Aorta (tissue), 5 donors: ENCODE measurements at regions not wholly inside any gene's neighbourhood (a gene's known extent, or its start where the extent isn't known, plus 50 kb on each side); places are given as distances from the start of the nearest gene placed in this dataset.
"Not testable (repeated sequence)": the region's sequence is repeated elsewhere in the genome, so short reads cannot be mapped to it uniquely, and the experiment has no call there.

Experiments used
- ATAC-seq: fragments of 200-7000 bp; cut with Tn5 transposase; one replicate; pipeline ENCODE4 v1.9.1; 2022; ENCODE audit warnings: moderate library complexity; ENCODE audit not compliant: low FRiP score
- DNase-seq, 2 donors: peaks; one replicate each; pipeline ENCODE4 v3.0.0-alpha.2; 2020
- H3K27ac ChIP-seq, 2 donors: one replicate each; pipeline ENCODE4 v1.5.1; 2013; ENCODE audit warnings: low read length in 2 of 2, mild to moderate bottlenecking in 2 of 2, moderate library complexity in 2 of 2, control low read depth in 1 of 2, inconsistent platforms in 1 of 2, low read depth in 1 of 2
- H3K27me3 ChIP-seq, 2 donors: one replicate each; pipeline ENCODE4 v1.6.1; 2013; ENCODE audit warnings: control low read depth in 1 of 2, low read length in 1 of 2, mild to moderate bottlenecking in 1 of 2, moderate library complexity in 1 of 2; ENCODE audit not compliant: insufficient read depth in 2 of 2, control insufficient read depth in 1 of 2
- H3K36me3 ChIP-seq, 2 donors: one replicate each; pipeline ENCODE4 v1.6.1; 2013; ENCODE audit warnings: control low read depth in 1 of 2, low read length in 1 of 2, mild to moderate bottlenecking in 1 of 2; ENCODE audit not compliant: insufficient read depth in 2 of 2, control insufficient read depth in 1 of 2
- H3K4me1 ChIP-seq, 2 donors: one replicate each; pipeline ENCODE4 v1.6.1; 2013; ENCODE audit warnings: low read length in 2 of 2, control low read depth in 1 of 2, mild to moderate bottlenecking in 1 of 2, moderate library complexity in 1 of 2; ENCODE audit not compliant: insufficient read depth in 2 of 2, control insufficient read depth in 1 of 2
- H3K4me3 ChIP-seq, 2 donors: one replicate each; pipeline ENCODE4 v1.5.1; 2013; ENCODE audit warnings: low read length in 2 of 2, control low read depth in 1 of 2, mild to moderate bottlenecking in 1 of 2
- H3K9me3 ChIP-seq: one replicate; pipeline ENCODE4 v1.6.1; 2013; ENCODE audit warnings: mild to moderate bottlenecking, low read length; ENCODE audit not compliant: control insufficient read depth
- WGBS, 2 donors: extraction: QIAGEN DNeasy Blood & Tissue Kit; methylation state at CpG; one replicate each; pipeline ENCODE4 v1.1.7; 2013; 5-methylcytosine and 5-hydroxymethylcytosine counted together
- intact Hi-C, 2 donors: fragments of 100-400 bp; cut with DNase I; formaldehyde crosslinking; loops; one replicate each; pipeline versions ENCODE4 v1.14.2 to v1.15.0; 2022
- donor health status: healthy with polysubstance abuse.
- donor health status: Bipolar disorder and iron deficiency.
- donor health status: DM: no; HTN: no; CAD: no.
- donor health status: DM: no; HTN: no; CAD: no.
- donor health status: DM: yes; HTN: yes; CAD: no.

DNA sequence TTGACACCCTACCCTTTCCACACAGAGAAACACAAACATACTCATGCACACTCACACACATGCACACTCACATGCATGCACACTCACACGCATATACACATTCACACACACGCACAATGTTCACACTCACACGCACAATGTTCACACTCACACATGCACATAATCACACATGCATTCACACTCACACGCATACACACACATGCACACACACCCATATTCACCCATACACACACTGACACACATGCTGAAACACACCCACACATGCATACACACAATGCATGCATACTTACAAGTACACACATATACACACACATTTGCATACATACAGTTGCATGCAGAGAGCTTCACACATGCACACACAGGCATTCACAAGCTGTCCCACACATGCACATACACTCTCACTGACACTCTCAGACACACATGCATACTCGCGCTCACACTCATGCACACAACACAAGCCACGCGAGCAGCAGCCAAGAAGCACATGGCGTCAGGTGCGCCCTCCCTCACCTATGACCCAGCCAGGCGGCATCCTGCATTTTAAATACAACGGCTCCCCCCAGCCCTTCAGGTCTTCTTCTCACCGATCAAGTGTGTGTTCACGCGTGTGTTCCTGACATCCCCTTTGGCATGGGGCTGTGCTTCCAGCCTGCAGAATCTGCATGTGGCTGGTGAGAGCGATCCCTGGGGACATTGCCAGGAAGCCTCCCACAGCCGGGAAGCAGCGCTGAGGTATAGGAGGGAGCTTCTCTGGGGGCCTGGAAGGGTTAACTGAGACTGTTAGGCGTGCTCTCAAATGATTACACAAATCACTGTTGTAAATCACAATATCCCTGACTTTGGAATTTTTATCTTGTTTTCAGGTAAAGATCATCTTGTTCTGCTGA lies 195.1 kb downstream of the RTP5 start:
- Histone ChIP-seq H3K9me3 (peaks cover 7% of the 10 kb centered on the region), H3K4me3 (no peak overlapping the region), H3K4me1 (no peaks in the 10 kb centered on the region), H3K27ac (no peak overlapping the region), H3K27me3 (peaks cover 0 to 7% of the 10 kb centered on the region in 2 donors), H3K36me3 (no peaks in the 10 kb centered on the region)
- WGBS, 2 donors: 81 to 83% methylated on average over 19 of the region's 19 CpGs
- ATAC-seq (no peak), DNase-seq (no peak)
- intact Hi-C loops: no loop called here

DNA sequence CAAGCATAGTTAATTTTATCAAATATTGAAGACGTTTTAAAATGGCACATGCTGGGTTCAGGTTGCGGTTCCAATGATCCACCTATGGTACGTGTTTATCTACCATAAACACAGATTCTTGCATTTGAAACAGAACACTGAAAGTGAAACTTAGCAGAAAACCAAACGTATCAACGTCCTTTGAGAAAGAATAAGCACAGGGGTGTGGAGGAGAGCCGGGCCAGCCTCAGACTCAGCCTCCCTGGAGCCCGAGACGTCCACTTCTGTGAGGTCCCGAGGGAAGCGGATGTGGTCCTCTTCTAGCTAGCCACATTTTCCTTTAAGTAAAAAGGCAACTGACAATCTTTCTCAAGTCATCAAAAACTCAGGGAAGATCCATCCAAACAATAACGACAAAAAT lies 195.9 kb downstream of the RTP5 start:
- ATAC-seq (no peak), DNase-seq (no peak)
- Histone ChIP-seq H3K36me3 (no peaks in the 10 kb centered on the region), H3K4me3 (no peak overlapping the region), H3K27me3 (peaks cover 0 to 7% of the 10 kb centered on the region in 2 donors), H3K4me1 (no peaks in the 10 kb centered on the region), H3K27ac (no peak overlapping the region), H3K9me3 (peaks cover 5% of the 10 kb centered on the region)
- 72 to 73% methylated on average over 11 of the region's 11 CpGs for WGBS, 2 donors
- intact Hi-C loops: no loop called here

DNA sequence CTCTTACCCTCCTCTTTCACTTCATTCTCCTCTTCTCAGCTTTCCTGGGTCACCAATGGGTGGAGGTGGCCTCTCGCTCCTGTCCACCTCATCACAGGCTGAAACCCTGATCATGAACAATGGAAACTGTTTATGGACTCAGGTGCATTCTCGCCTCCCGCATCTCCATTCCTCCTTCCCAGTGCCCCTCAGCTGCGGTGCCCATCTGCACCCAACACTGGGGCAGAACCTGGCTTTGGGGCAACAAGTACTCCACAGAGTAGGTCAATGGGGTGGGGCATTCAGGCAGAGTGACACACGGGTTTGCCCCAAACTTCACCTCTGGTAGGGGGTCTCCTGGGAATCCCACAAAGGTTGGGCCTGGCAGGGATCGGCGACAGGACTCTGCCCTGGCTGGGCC lies 199.5 kb downstream of the RTP5 start:
- Histone ChIP-seq H3K27ac (no peak overlapping the region), H3K4me1 (no peaks in the 10 kb centered on the region), H3K36me3 (no peaks in the 10 kb centered on the region), H3K9me3 (peaks cover 3% of the 10 kb centered on the region), H3K4me3 (no peak overlapping the region), H3K27me3 (peaks cover 0 to 5% of the 10 kb centered on the region in 2 donors)
- DNase-seq (no peak), ATAC-seq (no peak)
- 81 to 89% methylated on average over 7 of the region's 7 CpGs for WGBS, 2 donors
- intact Hi-C loops: no loop called here

DNA sequence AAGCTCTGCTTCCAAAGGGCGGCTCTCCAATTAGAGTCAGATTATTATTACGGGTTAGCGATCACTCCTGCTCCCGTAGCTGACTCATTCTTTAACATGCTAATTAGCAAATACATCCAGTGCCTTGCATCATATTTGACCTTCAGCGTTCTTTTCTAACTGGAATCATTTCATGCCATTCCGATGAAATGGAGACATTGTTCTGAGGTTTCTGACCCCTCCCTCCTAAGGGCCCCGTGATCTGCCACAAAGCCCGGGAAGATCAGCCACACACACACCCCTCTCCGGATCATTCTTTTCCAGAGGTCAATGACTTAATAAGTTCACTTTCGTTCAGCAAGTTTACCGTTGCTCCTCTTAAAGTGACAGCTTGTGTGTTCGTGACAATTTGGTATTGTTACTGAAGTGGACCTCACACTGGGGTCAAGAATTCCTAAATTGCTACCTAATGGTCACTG lies 200.4 kb downstream of the RTP5 start:
- intact Hi-C loops, H3K9me3 ChIP-seq, H3K4me1 ChIP-seq, DNase-seq, H3K27ac ChIP-seq, ATAC-seq, H3K27me3 ChIP-seq, H3K4me3 ChIP-seq, H3K36me3 ChIP-seq: not testable (repeated sequence)
- WGBS, 2 donors: 67 to 69% methylated on average over 10 to 12 of the region's 12 CpGs

DNA sequence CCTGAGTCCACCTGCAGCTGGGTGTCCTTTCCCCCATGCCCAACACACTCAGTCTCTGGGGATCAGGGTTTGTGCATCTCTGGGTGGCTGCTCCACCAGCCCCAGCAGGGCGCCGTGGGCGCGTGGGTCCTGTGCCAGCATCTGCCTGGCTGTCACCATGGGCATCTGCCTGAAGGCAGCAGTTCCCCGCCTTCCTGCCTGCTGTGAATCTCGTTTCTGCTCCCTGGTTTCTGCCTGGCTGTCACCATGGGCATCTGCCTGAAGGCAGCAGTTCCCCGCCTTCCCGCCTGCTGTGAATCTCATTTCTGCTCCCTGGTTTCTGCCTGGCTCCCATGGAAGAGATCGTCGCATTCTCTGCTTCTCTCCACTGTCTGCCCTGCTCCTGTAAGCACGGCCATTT lies 201.2 kb downstream of the RTP5 start:
- H3K27ac ChIP-seq, H3K4me3 ChIP-seq, ATAC-seq, H3K9me3 ChIP-seq, intact Hi-C loops, DNase-seq, H3K27me3 ChIP-seq, H3K36me3 ChIP-seq, H3K4me1 ChIP-seq: not testable (repeated sequence)
- WGBS, 2 donors: 76 to 81% methylated on average over 7 to 11 of the region's 11 CpGs

DNA sequence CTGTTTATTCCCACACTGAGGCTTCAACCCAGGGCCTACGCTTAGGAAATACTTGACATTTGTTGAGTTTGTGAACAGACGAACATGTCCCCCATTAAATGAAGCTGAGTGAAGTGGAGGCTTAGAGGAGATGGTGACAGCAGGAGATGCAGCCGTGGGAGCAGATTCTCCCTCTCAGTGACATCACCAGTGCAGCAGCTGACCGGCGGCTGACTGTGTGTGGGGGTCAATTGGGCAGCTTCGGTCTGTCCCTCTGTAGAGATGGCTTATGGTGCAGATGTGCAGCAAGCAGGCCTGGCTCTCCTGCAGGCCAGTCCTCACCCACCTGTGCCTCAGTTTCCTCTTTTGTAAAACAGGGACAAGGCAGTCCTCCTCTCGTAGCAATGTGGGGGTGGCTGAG lies 201.8 kb downstream of the RTP5 start:
- H3K36me3 ChIP-seq, H3K27me3 ChIP-seq, H3K4me3 ChIP-seq, ATAC-seq, H3K4me1 ChIP-seq, DNase-seq, H3K27ac ChIP-seq, H3K9me3 ChIP-seq, intact Hi-C loops: not testable (repeated sequence)
- WGBS, 2 donors: 80 to 84% methylated on average over 7 of the region's 7 CpGs

DNA sequence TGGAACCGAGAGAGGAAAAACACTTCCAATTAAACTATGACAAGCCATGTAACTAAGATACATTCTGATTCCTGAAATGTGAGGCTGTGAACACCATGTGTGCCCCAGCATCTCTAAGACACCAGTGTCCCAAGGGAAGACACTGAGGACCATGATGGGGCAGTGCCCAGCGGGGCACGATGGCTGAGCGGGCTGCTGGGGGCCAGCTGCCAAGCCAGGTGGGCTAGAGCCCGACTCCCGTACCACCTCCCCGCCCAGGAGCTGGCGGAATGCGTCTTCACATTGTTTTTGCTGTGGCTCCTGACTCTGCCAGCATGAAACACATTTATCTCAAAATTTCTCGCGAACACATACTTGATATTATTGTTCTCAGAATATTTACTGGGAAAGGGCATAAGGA lies 202.4 kb downstream of the RTP5 start:
- H3K36me3 ChIP-seq, intact Hi-C loops, H3K4me3 ChIP-seq, H3K27me3 ChIP-seq, H3K4me1 ChIP-seq, H3K27ac ChIP-seq, DNase-seq, ATAC-seq, H3K9me3 ChIP-seq: not testable (repeated sequence)
- 81 to 83% methylated on average over 11 of the region's 11 CpGs for WGBS, 2 donors

DNA sequence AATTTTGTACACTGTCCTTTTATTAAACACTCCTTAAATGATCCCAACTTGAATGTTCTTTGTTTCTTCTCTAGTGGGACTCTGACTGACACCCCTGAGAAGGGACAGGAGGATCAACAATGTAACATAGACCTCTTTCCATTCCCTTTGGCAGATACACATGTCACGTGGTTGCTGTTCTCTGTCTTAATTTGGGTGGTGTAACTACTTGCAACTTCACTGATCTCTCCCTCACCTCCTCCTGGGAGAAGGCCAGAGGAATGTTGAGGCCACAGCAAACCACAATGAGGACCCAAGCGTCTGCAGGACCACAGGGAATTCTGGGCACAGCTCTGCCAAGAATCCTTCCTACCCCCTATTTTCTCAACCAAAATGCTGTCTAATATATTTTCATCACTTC lies 205.6 kb downstream of the RTP5 start:
- no peak for ATAC-seq
- peaks cover 0 to 2% of the 10 kb centered on the region in 2 donors for H3K27me3 ChIP-seq
- intact Hi-C loops: no loop called here

DNA sequence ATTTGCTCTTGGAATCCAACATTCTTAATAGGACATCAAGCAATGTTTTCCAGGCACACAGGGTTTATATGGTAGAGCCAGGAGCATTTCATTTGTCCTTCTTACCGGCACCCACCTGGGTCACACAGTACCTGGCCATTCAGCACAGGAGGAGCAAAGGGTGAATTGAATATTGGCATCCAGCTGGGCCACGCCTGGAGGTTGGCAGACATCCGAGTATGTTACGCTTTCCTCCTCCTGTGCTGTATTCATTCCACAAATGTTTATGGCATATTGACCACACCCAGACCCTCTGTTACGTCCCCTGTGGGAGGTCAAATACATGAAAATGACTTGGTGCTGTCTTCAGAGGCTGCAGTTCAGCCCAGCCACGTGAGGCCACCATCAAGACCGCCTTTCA lies 206.2 kb downstream of the RTP5 start:
- Histone ChIP-seq H3K4me3 (no peak overlapping the region), H3K4me1 (no peaks in the 10 kb centered on the region), H3K36me3 (no peaks in the 10 kb centered on the region), H3K27ac (no peak overlapping the region), H3K27me3 (peaks cover 0 to 2% of the 10 kb centered on the region in 2 donors), H3K9me3 (no peaks in the 10 kb centered on the region)
- DNase-seq: no peak
- 43 to 52% methylated on average over 7 of the region's 7 CpGs for WGBS, 2 donors
- intact Hi-C loops: no loop called here
- no peak for ATAC-seq

More for the DNA sequence above, 205.6 kb downstream of the RTP5 start:
- 20 to 22% methylated on average over 2 of the region's 2 CpGs for WGBS, 2 donors
- Histone ChIP-seq H3K9me3 (no peaks in the 10 kb centered on the region), H3K27ac (no peak overlapping the region), H3K36me3 (no peaks in the 10 kb centered on the region), H3K4me1 (no peaks in the 10 kb centered on the region), H3K4me3 (no peak overlapping the region)
- no peak for DNase-seq
